CD4-positive, CD25-positive, alpha-beta regulatory T cell (primary cell): ENCODE measurements at regions not wholly inside any gene's neighbourhood (a gene's known extent, or its start where the extent isn't known, plus 50 kb on each side); places are given as distances from the start of the nearest gene placed in this dataset.

Source experiments
- ATAC-seq, 2 donors: fragments of 150-1000 bp; cut with Tn5 transposase; one replicate each; pipeline ENCODE4 v1.10.0; 2021; ENCODE audit warnings: low read depth in 2 of 2, moderate number of reproducible peaks in 2 of 2, moderate library complexity in 1 of 2
- DNase-seq, 3 donors: peaks; one replicate each; pipeline versions ENCODE4 v3.0.0 to v3.0.0-alpha.2; 2012 to 2022; ENCODE audit warnings: mixed read lengths in 1 of 3
- H3K27ac ChIP-seq: one replicate; pipeline ENCODE4 v1.7.0; 2013; ENCODE audit warnings: mild to moderate bottlenecking, low read length; ENCODE audit not compliant: insufficient read depth, poor library complexity, severe bottlenecking
- H3K27me3 ChIP-seq: one replicate; pipeline ENCODE4 v1.7.0; 2013; ENCODE audit warnings: low read length; ENCODE audit not compliant: control insufficient read depth, insufficient read depth
- H3K36me3 ChIP-seq: one replicate; pipeline ENCODE4 v1.7.0; 2013; ENCODE audit warnings: mild to moderate bottlenecking, low read length, moderate library complexity; ENCODE audit not compliant: control insufficient read depth, insufficient read depth
- H3K4me1 ChIP-seq: 2 replicates; pipeline ENCODE4 v1.7.0; 2013; ENCODE audit warnings: mild to moderate bottlenecking, low read length; ENCODE audit not compliant: insufficient read depth, control insufficient read depth, poor library complexity, severe bottlenecking
- H3K4me3 ChIP-seq: one replicate; pipeline ENCODE4 v1.7.0; 2013; ENCODE audit warnings: low read depth, mild to moderate bottlenecking, low read length, moderate library complexity
- H3K9me3 ChIP-seq, 2 experiments: 1 replicate in 1 of 2; 2 replicates in 1 of 2; pipeline ENCODE4 v1.7.0; 2013; ENCODE audit warnings: low read length in 2 of 2, mild to moderate bottlenecking in 1 of 2, moderate library complexity in 1 of 2; ENCODE audit not compliant: control insufficient read depth in 2 of 2
- H3K27ac Mint-ChIP-seq, 3 donors: one replicate each; pipeline ENCODE4 v1.8.0; 2020 to 2022; ENCODE audit warnings: mild to moderate bottlenecking in 3 of 3, mixed read lengths in 3 of 3, moderate library complexity in 2 of 3
- H3K27me3 Mint-ChIP-seq: one replicate; pipeline ENCODE4 v1.8.0; 2022; ENCODE audit warnings: mild to moderate bottlenecking, mixed read lengths
- H3K36me3 Mint-ChIP-seq: one replicate; pipeline ENCODE4 v1.8.0; 2020; ENCODE audit warnings: mixed read lengths
- H3K4me1 Mint-ChIP-seq, 4 donors: one replicate each; pipeline ENCODE4 v1.8.0; 2020 to 2022; ENCODE audit warnings: mixed read lengths in 4 of 4, mild to moderate bottlenecking in 1 of 4
- H3K4me3 Mint-ChIP-seq, 4 donors: one replicate each; pipeline ENCODE4 v1.8.0; 2020 to 2022; ENCODE audit warnings: mild to moderate bottlenecking in 4 of 4, mixed read lengths in 4 of 4, moderate library complexity in 3 of 4
- H3K9me3 Mint-ChIP-seq, 7 donors: one replicate each; pipeline ENCODE4 v1.8.0; 2020 to 2022; ENCODE audit warnings: mixed read lengths in 7 of 7, mild to moderate bottlenecking in 3 of 7, moderate library complexity in 2 of 7

DNA sequence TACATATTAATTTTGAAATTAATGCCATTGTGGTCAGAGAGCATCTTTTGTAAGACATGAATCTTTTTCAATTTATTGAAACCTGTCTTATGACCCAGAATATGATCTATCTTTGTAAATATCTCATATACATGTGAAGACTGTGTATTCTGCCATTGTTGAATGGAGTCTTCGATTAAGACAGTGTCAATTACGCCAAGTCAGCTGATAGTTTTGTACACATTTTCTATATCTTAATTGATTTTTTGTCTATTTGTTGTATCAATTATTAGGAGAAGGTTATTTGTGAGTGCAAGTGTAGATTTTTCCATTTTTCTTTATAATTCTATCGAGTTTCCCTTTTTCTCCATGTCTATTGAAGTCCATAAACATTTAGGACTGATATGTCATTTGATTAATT is 471.6 kb downstream of the MED10 start:
- DNase-seq (no peak), ATAC-seq (no peak)

DNA sequence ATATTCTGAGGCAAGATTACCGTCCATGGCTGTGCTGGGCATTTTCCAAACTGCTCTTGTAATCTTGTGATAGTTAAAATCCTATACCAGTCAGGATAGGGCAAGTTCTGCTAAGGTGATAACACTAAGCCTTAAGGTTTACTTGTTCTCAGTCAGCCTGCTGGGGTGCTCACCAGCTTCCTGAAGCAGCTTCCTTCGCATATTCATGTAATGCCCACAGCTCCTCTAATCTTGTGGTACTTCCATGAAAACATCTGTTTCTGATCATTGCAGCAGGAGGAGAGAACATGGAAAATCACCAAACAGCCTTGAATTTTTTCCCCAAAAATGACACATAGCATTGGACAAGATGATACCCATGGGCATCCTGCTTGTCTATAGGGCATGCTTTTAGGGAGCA is 473.2 kb downstream of the MED10 start:
- Mint-ChIP-seq H3K9me3 (peaks cover 0 to 12% (median 2%) of the 10 kb centered on the region in 7 donors), H3K27me3 (peaks cover 4% of the 10 kb centered on the region), H3K36me3 (no peaks in the 10 kb centered on the region), H3K4me1 (no peaks in the 10 kb centered on the region), H3K4me3 (no peak overlapping the region), H3K27ac (no peak overlapping the region)
- peaks cover 2% of the 10 kb centered on the region for H3K27me3 ChIP-seq
- no peaks in the 10 kb centered on the region for H3K36me3 ChIP-seq
- no peak overlapping the region for H3K4me3 ChIP-seq
- ATAC-seq (no peak), DNase-seq (no peak)
- no peak overlapping the region for H3K27ac ChIP-seq
- H3K4me1 ChIP-seq: no peaks in the 10 kb centered on the region
- no peaks in the 10 kb centered on the region for H3K9me3 ChIP-seq

More for the DNA sequence above, 471.6 kb downstream of the MED10 start:
- H3K36me3 ChIP-seq: no peaks in the 10 kb centered on the region
- H3K4me1 ChIP-seq: no peaks in the 10 kb centered on the region
- H3K9me3 ChIP-seq: no peaks in the 10 kb centered on the region
- Mint-ChIP-seq H3K4me3 (no peak overlapping the region), H3K27ac (no peak overlapping the region), H3K36me3 (no peaks in the 10 kb centered on the region), H3K9me3 (peaks cover 0 to 6% (median 2%) of the 10 kb centered on the region in 7 donors), H3K4me1 (no peaks in the 10 kb centered on the region), H3K27me3 (peaks cover 4% of the 10 kb centered on the region)
- H3K27me3 ChIP-seq: peaks cover 2% of the 10 kb centered on the region
- H3K27ac ChIP-seq: no peak overlapping the region
- H3K4me3 ChIP-seq: no peak overlapping the region

DNA sequence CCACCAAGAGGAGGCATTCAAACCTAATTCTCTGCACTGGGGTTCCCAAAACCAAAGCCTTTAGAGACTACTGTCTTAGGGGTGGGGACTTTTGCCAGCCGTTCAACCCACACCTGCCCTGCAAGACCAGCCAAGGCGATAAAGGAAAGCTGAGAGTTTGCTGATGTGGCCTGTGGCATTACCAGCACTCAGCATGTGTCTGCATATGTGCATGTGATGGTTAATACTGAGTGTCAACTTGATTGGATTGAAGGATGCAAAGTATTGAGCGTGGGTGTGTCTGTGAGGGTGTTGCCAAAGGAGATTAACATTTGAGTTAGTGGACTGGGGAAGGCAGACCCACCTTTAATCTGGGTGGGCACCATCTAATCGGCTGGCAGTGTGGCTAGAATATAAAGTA is 474.2 kb downstream of the MED10 start:
- H3K4me1 Mint-ChIP-seq: no peaks in the 10 kb centered on the region
- DNase-seq (no peak), ATAC-seq (no peak)
- no peaks in the 10 kb centered on the region for H3K36me3 Mint-ChIP-seq
- H3K4me3 Mint-ChIP-seq: no peak overlapping the region
- H3K36me3 ChIP-seq: no peaks in the 10 kb centered on the region
- no peaks in the 10 kb centered on the region for H3K27me3 ChIP-seq
- peaks cover 0 to 12% (median 2%) of the 10 kb centered on the region in 7 donors for H3K9me3 Mint-ChIP-seq
- H3K27ac Mint-ChIP-seq: no peak overlapping the region
- no peaks in the 10 kb centered on the region for H3K9me3 ChIP-seq
- H3K4me1 ChIP-seq: no peaks in the 10 kb centered on the region
- H3K27ac ChIP-seq: no peak overlapping the region
- H3K27me3 Mint-ChIP-seq: peaks cover 4% of the 10 kb centered on the region
- H3K4me3 ChIP-seq: no peak overlapping the region

DNA sequence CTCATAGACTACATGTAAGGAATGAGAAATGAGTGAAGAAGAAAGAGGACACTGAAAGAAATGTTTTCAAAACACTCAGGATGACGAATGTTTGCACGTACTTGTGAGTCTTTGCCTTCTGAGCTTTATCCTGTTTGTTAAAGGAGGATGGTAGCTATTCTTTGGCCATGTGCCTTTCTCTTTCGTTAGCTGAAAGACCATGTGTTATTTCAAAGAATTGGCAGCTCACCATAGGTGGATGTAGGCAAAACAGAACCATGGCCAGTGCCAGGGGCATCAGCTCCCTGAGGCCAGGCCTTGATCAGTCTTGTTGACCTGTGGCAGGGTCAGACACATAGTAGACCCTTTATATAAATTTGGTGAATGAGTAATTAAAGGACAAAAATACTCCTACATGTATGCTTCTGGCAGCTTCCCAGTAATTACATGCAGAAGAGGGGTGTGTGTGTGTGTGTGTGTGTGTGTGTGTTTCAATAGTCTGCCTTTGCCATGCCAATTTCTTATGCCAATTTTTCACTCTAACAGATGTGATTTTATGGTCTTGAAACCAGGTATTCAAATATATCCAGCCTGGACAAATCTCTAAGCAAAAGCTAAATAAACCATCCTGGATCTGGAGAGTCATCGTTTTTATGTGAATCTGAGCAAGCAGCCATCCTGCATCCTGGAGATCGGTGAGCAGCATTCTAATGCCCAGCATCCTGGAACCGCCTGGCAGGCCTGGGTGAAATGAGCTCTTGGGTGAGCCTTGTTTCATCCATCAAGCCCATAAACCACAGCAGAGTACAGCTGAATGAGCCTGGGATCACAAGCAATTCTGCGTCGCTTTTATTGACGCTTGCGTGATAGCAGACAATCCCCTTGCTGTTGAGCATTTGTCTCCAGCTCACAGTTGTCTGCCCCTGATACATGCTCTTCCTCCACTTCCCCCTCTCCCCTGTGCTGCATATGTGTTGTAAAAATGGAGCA is 475.4 kb downstream of the MED10 start:
- ATAC-seq: no peak
- Histone ChIP-seq H3K36me3 (no peaks in the 10 kb centered on the region), H3K27me3 (no peaks in the 10 kb centered on the region), H3K4me3 (no peak overlapping the region), H3K27ac (no peak overlapping the region), H3K4me1 (no peaks in the 10 kb centered on the region), H3K9me3 (no peaks in the 10 kb centered on the region)
- no peak for DNase-seq
- Mint-ChIP-seq H3K36me3 (no peaks in the 10 kb centered on the region), H3K27ac (no peak overlapping the region), H3K4me1 (no peaks in the 10 kb centered on the region), H3K27me3 (peaks cover 4% of the 10 kb centered on the region), H3K4me3 (no peak overlapping the region), H3K9me3 (peaks cover 0 to 12% (median 2%) of the 10 kb centered on the region in 7 donors)

DNA sequence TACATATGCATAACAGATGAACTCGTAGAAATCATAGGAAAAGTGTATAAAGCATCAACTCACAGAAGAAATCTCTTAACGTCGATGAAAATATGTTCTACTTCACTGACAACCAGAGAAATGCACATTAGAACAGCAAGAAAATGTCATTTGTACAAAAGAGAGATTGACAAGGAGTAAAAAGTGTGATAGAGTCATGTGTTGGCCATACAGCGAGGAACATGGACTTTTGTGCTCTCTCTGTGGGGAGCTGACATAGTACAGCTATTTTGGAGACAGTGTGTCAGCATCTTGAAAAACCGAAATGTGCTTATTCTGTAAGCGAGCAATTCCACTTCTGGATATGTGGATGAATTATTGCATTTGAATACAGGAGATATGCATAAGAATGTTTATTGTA is 477.9 kb downstream of the ICE1 start:
- Histone ChIP-seq H3K27ac (no peak overlapping the region), H3K36me3 (no peaks in the 10 kb centered on the region), H3K4me3 (no peak overlapping the region), H3K27me3 (no peaks in the 10 kb centered on the region), H3K4me1 (no peaks in the 10 kb centered on the region), H3K9me3 (no peaks in the 10 kb centered on the region)
- no peak for DNase-seq
- no peaks in the 10 kb centered on the region for H3K27me3 Mint-ChIP-seq
- no peak overlapping the region for H3K4me3 Mint-ChIP-seq
- peaks cover 0 to 12% (median 2%) of the 10 kb centered on the region in 7 donors for H3K9me3 Mint-ChIP-seq
- H3K4me1 Mint-ChIP-seq: no peaks in the 10 kb centered on the region
- ATAC-seq: no peak
- H3K36me3 Mint-ChIP-seq: no peaks in the 10 kb centered on the region
- no peak overlapping the region for H3K27ac Mint-ChIP-seq

DNA sequence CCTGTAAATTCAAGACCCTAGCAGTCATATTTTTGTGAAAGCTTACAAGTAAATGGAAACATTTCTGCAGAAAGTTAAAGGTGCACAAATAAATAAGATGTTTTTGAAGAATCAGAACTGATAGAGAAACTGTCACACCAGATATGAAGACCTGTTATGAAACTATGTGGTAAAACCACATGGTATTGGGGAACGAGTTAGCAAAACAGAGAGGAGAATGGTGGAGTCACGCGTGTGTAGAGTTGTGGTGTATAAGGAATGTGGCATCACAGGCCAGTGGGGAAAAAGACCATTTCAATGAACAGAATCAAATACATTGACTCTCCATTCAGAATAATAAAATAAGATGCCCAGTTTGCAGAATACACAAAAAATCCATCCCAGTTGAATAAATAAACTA is 477.2 kb downstream of the ICE1 start:
- H3K4me3 ChIP-seq: no peak overlapping the region
- no peaks in the 10 kb centered on the region for H3K36me3 Mint-ChIP-seq
- H3K4me1 ChIP-seq: no peaks in the 10 kb centered on the region
- no peaks in the 10 kb centered on the region for H3K27me3 Mint-ChIP-seq
- no peaks in the 10 kb centered on the region for H3K36me3 ChIP-seq
- no peak overlapping the region for H3K27ac Mint-ChIP-seq
- no peak for ATAC-seq
- no peak overlapping the region for H3K27ac ChIP-seq
- no peak overlapping the region for H3K4me3 Mint-ChIP-seq
- H3K9me3 ChIP-seq: no peaks in the 10 kb centered on the region
- no peaks in the 10 kb centered on the region for H3K4me1 Mint-ChIP-seq
- no peaks in the 10 kb centered on the region for H3K27me3 ChIP-seq
- H3K9me3 Mint-ChIP-seq: peaks cover 0 to 12% (median 2%) of the 10 kb centered on the region in 7 donors
- no peak for DNase-seq

DNA sequence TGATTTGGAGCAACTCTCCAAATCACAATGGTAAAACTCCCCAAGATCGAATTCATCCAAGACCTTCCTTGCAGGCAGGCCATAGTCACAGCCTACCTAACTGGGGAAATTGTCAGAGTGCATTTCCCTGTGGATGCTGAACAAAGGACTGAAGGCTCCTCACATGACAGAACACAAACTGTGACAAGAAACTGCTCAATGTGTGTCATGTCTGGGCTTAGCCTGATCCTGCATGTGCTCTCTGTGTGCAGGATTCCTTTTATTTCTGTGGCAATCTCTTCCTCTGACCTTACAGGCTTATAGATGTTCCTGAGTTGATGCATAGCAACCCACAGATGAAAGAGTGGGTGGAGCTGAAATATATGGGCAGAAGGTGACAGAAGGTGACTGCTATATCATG is 465.8 kb downstream of the ICE1 start:
- ATAC-seq: no peak
- no peak overlapping the region for H3K27ac Mint-ChIP-seq
- H3K4me3 Mint-ChIP-seq: no peak overlapping the region
- no peak for DNase-seq
- Histone ChIP-seq H3K4me1 (no peaks in the 10 kb centered on the region), H3K27ac (no peak overlapping the region), H3K4me3 (no peak overlapping the region), H3K36me3 (no peaks in the 10 kb centered on the region), H3K27me3 (no peaks in the 10 kb centered on the region), H3K9me3 (no peaks in the 10 kb centered on the region)
- peaks cover 0 to 3% (median 0%) of the 10 kb centered on the region in 7 donors for H3K9me3 Mint-ChIP-seq
- H3K4me1 Mint-ChIP-seq: peaks cover 0 to 12% (median 0%) of the 10 kb centered on the region in 4 donors
- H3K27me3 Mint-ChIP-seq: no peaks in the 10 kb centered on the region
- H3K36me3 Mint-ChIP-seq: no peaks in the 10 kb centered on the region

DNA sequence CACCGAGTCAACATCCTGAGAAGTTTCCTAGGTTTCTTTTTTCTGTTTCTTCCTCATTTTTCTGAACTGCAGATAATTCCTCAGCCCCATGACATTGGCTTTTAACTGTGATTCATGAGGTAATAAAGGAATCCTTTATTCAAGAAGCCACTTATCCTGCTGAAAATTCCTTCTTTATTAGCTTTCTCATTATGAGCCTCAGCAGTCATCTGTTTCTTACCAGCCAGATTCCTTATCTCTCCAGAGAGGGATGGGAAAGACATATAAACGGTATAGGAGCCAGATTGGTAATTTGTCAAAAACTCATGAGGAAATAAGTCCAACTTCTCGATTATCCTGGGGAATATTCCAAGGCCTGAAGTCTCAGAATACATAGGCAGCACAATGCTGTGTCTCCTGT is 465.4 kb downstream of the ICE1 start:
- Histone ChIP-seq H3K4me3 (no peak overlapping the region), H3K4me1 (no peaks in the 10 kb centered on the region), H3K27ac (no peak overlapping the region), H3K36me3 (no peaks in the 10 kb centered on the region), H3K9me3 (no peaks in the 10 kb centered on the region), H3K27me3 (no peaks in the 10 kb centered on the region)
- Mint-ChIP-seq H3K27ac (no peak overlapping the region), H3K27me3 (no peaks in the 10 kb centered on the region), H3K9me3 (peaks cover 0 to under 1% (median 0%) of the 10 kb centered on the region in 7 donors), H3K4me1 (peaks cover 0 to 12% (median 0%) of the 10 kb centered on the region in 4 donors), H3K36me3 (no peaks in the 10 kb centered on the region), H3K4me3 (no peak overlapping the region)
- DNase-seq (no peak), ATAC-seq (no peak)
